NCI-H2196 (cell line): ENCODE measurements at regions not wholly inside any gene's neighbourhood (a gene's known extent, or its start where the extent isn't known, plus 50 kb on each side); places are given as distances from the start of the nearest gene placed in this dataset.
A peak's percentile ranks its signal among the peaks of the same experiment; 100 is the strongest.
"Not testable (repeated sequence)": the region's sequence is repeated elsewhere in the genome, so short reads cannot be mapped to it uniquely, and the experiment has no call there.

Experiments used
- DNase-seq: peaks from one replicate; lab custom pipeline; 2025; ENCODE audit not compliant: unreplicated experiment; lab: John Stamatoyannopoulos, UW

- no peak for DNase-seq
Measured at GRCh38 chr11:98061858-98062257, 958.9 kb upstream of the CNTN5 start.

- no peak for DNase-seq
Measured at GRCh38 chr11:98062714-98063113, 958.0 kb upstream of the CNTN5 start.

GRCh38 chr11:98068251-98068650 lies 952.5 kb upstream of the CNTN5 start:
- no peak for DNase-seq

GRCh38 chr11:98069147-98069546 lies 951.6 kb upstream of the CNTN5 start:
- DNase-seq: not testable (repeated sequence)

- no peak for DNase-seq
Measured at GRCh38 chr11:98069861-98070260, 950.9 kb upstream of the CNTN5 start.

- DNase-seq: no peak
Measured at GRCh38 chr11:98090861-98091505, 929.8 kb upstream of the CNTN5 start.

GRCh38 chr11:98099371-98099770 lies 921.4 kb upstream of the CNTN5 start:
- no peak for DNase-seq

GRCh38 chr11:98100689-98101088 lies 920.1 kb upstream of the CNTN5 start:
- no peak for DNase-seq

GRCh38 chr11:98101329-98101728 lies 919.4 kb upstream of the CNTN5 start:
- no peak for DNase-seq

GRCh38 chr11:98104249-98104648 lies 916.5 kb upstream of the CNTN5 start:
- no peak for DNase-seq

GRCh38 chr11:98107736-98108135 lies 913.0 kb upstream of the CNTN5 start:
- DNase-seq: peak; percentile 45

GRCh38 chr11:98110030-98110429 lies 910.7 kb upstream of the CNTN5 start:
- DNase-seq: no peak

GRCh38 chr11:98115873-98116272 lies 904.9 kb upstream of the CNTN5 start:
- no peak for DNase-seq

- no peak for DNase-seq
Measured at GRCh38 chr11:98130117-98130625, 890.6 kb upstream of the CNTN5 start.

GRCh38 chr11:98136357-98136756 lies 884.4 kb upstream of the CNTN5 start:
- no peak for DNase-seq

GRCh38 chr11:98137437-98137836 lies 883.3 kb upstream of the CNTN5 start:
- no peak for DNase-seq

- no peak for DNase-seq
Measured at GRCh38 chr11:98143661-98144060, 877.1 kb upstream of the CNTN5 start.

- no peak for DNase-seq
Measured at GRCh38 chr11:98153752-98154151, 867.0 kb upstream of the CNTN5 start.

- no peak for DNase-seq
Measured at GRCh38 chr11:98155696-98156095, 865.1 kb upstream of the CNTN5 start.

- no peak for DNase-seq
Measured at GRCh38 chr11:98177925-98178324, 842.8 kb upstream of the CNTN5 start.

- DNase-seq: no peak
Measured at GRCh38 chr11:98180511-98180910, 840.2 kb upstream of the CNTN5 start.

- DNase-seq: no peak
Measured at GRCh38 chr11:98180921-98181320, 839.8 kb upstream of the CNTN5 start.

- DNase-seq: no peak
Measured at GRCh38 chr11:98183034-98183433, 837.7 kb upstream of the CNTN5 start.
